ENCODE measurements at regions not wholly inside any gene's neighbourhood (a gene's known extent, or its start where the extent isn't known, plus 50 kb on each side); places are given as distances from the start of the nearest gene placed in this dataset.

DNA sequence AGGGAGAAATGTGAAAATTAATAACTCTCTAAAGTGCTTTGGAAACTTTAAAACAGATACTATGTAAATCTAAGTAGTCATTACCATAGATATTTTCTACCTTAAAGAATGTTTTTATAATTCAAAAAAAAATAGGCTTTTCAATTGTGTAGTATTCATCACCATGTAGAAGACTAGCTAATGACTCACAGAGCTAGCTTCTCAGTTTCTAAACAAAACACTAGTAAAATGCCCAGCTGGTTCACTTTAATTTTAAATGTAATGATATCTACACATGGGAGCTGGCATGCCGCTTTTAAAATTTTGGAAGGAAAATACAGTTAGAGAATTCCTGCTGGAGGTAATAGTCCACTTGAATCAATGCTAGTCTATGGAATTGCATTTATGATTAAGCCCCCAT, 509.8 kb downstream of the CSNK1G3 start:
- TF ChIP-seq, protein P1, sequence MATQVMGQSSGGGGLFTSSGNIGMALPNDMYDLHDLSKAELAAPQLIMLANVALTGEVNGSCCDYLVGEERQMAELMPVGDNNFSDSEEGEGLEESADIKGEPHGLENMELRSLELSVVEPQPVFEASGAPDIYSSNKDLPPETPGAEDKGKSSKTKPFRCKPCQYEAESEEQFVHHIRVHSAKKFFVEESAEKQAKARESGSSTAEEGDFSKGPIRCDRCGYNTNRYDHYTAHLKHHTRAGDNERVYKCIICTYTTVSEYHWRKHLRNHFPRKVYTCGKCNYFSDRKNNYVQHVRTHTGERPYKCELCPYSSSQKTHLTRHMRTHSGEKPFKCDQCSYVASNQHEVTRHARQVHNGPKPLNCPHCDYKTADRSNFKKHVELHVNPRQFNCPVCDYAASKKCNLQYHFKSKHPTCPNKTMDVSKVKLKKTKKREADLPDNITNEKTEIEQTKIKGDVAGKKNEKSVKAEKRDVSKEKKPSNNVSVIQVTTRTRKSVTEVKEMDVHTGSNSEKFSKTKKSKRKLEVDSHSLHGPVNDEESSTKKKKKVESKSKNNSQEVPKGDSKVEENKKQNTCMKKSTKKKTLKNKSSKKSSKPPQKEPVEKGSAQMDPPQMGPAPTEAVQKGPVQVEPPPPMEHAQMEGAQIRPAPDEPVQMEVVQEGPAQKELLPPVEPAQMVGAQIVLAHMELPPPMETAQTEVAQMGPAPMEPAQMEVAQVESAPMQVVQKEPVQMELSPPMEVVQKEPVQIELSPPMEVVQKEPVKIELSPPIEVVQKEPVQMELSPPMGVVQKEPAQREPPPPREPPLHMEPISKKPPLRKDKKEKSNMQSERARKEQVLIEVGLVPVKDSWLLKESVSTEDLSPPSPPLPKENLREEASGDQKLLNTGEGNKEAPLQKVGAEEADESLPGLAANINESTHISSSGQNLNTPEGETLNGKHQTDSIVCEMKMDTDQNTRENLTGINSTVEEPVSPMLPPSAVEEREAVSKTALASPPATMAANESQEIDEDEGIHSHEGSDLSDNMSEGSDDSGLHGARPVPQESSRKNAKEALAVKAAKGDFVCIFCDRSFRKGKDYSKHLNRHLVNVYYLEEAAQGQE (IDR thresholded peaks at IDR 0.05), result no peak
- TF ChIP-seq, protein P2, sequence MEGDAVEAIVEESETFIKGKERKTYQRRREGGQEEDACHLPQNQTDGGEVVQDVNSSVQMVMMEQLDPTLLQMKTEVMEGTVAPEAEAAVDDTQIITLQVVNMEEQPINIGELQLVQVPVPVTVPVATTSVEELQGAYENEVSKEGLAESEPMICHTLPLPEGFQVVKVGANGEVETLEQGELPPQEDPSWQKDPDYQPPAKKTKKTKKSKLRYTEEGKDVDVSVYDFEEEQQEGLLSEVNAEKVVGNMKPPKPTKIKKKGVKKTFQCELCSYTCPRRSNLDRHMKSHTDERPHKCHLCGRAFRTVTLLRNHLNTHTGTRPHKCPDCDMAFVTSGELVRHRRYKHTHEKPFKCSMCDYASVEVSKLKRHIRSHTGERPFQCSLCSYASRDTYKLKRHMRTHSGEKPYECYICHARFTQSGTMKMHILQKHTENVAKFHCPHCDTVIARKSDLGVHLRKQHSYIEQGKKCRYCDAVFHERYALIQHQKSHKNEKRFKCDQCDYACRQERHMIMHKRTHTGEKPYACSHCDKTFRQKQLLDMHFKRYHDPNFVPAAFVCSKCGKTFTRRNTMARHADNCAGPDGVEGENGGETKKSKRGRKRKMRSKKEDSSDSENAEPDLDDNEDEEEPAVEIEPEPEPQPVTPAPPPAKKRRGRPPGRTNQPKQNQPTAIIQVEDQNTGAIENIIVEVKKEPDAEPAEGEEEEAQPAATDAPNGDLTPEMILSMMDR (IDR thresholded peaks at IDR 0.05; ENCODE audit: low read depth, low read length, missing input control), result no peak
- TF ChIP-seq, protein P3, sequence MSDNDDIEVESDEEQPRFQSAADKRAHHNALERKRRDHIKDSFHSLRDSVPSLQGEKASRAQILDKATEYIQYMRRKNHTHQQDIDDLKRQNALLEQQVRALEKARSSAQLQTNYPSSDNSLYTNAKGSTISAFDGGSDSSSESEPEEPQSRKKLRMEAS (IDR thresholded peaks at IDR 0.05), result no peak
